GM18519 (cell line): ENCODE measurements at regions not wholly inside any gene's neighbourhood (a gene's known extent, or its start where the extent isn't known, plus 50 kb on each side); places are given as distances from the start of the nearest gene placed in this dataset.
"Not testable (repeated sequence)": the region's sequence is repeated elsewhere in the genome, so short reads cannot be mapped to it uniquely, and the experiment has no call there.

Experiments
- ATAC-seq: cut with Tn5 transposase; IDR thresholded peaks from one replicate; pipeline ENCODE4 v1.9.1; 2021; ENCODE audit warnings: mild to moderate bottlenecking, moderate library complexity; ENCODE audit not compliant: unreplicated experiment, low FRiP score

DNA sequence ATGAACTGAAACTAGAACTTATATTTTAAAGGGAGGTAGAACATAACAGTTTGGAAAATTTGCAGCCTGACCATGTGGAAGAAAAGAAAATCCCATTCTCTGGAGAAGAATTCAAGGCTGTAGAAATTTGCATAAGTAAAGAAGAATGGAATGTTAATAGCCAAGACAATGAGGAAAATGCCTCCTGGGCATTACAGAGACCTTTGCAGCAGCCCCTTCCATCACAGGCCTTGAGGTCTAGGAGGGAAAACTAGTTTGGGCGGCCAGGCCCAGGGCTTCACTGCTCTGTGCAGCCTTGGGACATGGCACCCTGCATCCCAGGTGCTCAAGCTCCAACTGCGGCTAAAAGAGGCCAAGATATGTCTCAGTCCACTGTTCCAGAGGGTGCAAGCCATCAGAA, 1506.8 kb downstream of the PCDH18 start:
- no peak for ATAC-seq

DNA sequence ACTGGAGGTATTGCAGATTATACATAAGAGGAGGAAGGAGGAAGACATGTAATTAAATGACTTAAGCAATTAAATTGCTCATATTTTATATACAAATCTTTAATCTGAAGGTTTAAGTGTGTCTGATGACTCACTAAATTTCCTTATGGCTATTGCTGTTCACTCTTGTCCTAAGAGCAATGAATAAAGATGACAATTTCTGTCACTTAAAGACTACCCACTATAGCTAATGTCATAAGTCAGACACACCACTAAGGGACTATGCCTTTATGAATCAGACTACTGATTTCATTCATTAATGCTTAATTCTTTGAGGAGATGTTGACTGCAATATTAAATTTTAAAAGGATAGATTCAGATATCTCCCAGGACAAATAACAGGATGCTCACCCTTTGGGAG, 1514.7 kb downstream of the PCDH18 start:
- no peak for ATAC-seq

DNA sequence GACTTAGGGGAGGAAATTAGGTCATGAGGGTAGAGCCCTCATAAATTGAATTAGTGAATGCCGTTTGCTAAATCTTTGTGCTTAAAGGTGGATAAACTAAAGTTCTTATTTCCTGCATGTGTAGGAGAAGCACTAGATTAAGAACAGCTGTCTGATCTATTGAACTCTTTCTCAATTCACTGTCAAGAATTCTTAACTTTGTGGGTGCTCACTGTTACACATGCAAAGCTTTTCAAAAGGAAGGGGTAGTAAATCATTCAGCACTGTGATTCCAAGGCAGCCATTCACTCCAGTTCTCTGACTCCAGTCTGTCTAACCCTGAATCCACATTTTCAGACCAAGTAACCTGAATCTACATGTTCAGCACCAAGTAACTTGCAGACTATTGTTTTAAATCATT, 1520.1 kb downstream of the PCDH18 start:
- no peak for ATAC-seq

DNA sequence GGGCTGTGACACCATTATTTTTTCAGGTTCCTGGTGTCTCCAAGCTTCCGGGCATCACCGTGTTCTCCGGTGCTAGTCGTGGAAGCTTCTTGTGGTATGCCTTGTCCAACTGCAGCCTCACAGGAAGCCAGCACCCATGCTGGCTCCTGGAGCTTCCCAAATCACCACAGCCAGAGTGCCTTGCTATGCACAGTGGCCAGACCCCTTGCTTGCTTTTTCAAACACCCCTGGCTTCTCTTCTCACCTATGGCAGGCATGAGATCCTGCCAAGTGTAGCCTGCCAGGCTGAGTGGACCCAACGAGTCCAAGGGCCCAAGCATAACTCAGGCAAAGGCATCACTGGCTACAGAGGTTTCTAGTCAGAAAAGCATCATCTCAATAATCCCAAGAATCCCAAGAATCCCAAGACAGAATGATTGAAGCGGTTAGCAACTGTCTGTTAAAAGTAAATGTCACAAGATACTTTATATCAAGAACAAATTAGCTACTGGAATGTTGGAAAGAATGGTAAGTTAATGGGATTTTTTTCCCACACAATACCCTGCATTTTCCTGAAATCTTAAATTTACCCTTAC, 1522.9 kb downstream of the PCDH18 start:
- no peak for ATAC-seq

DNA sequence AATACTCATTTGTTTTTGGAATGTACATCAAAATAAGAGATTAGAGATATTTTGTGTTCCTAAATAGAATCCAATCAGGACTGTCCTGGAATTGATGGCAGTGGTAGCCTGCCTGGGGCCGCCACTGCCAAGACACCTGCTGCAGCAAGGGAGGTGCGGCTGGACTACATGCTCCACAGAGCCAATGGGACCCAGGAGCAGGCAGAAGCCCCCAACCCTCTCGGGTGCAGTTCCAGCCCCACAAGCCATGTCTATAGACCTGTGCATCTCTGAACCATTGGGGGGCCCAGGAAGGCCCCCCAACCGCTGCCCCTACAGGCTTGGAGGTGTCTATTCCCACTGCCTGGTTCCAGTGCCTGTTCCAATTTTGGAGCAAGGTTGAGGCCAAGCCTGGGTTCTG, 1524.3 kb downstream of the PCDH18 start:
- no peak for ATAC-seq

DNA sequence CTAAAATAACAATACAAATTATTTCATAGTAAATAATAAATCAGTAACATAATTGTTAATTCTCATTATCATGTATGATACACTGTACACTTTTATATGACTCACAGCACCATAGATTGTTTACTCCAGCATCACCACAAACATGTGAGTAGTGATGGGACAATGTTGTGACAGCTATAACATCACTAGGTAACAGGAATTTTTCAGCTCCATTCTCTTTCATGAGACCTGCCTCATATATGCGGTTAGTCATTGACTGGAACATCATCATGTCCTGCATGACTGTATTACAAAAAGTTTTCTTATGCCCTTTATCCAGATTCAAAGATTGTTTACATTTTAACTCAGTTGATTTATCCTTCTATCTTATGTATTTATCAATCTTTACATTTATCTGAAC, 1530.0 kb downstream of the PCDH18 start:
- no peak for ATAC-seq

DNA sequence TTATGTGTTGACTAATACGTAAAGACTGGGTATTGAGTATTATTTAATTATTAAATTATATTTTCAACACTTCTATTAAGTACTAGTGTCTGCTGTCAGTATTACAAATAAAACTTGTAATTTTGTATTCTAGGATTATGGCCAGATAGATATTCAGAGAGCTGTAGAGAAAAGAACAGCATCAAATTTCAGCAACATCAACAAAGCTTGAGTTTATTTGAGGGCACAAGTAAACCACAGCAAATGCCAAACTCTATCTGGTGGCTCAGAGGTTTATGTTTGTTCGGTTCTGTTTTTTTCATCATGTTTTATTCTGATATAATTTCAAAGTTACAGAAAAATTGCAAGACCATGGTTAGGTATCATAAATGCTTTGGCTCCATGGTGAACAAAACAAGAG, 1530.5 kb downstream of the PCDH18 start:
- ATAC-seq = no peak

DNA sequence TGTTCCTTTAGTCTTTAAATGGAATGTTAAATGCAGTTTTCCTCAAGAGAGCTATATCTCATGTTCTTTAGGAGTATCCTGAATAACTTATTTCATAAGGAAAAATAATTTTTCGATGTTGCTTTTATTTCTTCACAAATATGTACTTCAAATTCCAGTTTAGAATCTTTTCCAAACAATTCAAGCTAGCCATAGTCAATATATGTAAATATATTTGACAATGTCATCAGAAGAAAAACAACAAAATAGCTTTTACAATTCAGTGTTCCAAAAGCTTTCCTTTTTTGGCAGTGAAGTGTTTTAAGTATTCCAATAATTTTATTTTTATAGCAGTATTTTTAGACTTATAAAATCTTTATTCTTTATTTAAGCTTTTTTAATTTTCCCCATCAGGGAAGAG, 1532.0 kb downstream of the PCDH18 start:
- no peak for ATAC-seq

DNA sequence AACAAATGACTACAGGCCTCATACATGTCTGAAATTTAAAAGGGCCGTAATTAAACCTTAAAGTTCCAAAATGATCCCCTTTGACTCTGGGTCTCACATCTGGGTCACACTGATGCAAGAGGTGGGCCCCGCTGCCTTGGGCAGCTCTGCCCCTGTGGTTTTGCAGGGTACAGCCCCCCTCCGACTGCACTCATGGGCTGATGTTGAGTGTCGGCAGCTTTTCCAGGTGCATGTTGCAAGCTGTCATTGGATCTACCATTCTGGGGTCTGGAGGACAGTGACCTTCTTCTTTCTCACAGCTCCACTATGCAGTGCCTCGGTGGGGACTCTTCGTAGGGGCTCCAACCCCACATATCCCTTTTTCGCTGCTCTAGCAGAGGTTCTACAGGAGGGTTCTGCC, 1537.9 kb downstream of the PCDH18 start:
- no peak for ATAC-seq

DNA sequence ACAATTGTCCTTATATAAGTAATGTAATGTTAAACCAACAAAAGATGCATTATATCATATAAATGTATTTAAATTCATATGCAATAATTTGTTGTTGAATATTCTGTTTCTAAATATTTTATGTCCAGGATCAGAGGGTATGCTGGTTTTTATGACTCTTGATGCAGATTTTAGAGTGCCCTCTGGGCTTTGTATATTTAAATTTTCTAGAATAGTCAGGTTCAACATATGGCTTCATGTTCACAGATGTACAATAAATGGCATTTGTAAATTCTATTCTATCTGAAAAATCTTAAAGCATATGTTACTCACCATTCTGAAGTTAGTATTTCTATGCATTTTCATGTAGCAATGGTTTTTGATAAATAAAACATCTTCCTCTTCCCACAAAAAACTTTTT, 1555.4 kb downstream of the PCDH18 start:
- ATAC-seq = no peak

DNA sequence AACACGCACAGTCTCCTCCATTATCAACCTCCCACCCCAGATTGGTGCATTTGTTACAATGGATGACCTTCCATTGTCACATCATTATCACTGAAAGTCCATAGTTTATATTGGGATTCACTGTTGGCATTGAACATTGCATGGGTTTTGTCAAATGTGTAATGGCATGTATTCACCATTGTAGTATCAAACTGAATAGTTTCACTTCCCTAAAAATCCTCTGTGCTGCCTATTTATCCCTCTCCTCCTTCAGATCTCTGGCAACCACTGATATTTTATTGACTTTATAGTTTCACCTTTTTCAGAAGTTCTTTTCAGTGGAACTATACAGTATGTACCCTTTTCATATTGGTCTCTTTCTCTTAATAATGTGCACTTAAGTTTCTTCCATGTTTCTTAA, 1565.4 kb downstream of the PCDH18 start:
- ATAC-seq = no peak

DNA sequence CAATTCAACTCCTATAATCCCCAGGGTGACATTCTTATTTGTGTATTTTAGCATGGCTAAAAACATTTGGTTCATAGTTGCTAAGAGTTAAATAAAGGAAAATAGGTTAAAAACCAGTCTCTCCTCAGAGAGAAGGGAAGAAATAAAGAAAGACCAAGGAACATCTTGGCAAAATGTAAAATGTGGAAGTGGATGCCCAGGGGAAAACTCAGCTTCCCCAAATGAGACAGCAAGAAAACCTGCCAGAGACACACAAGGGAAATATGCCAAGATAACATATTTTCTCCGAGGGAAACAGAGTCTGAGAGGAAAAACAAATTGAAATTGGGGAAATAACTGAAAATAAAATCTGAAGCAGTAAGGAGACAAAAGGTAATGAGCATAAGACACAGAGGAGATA, 1569.3 kb downstream of the PCDH18 start:
- no peak for ATAC-seq

DNA sequence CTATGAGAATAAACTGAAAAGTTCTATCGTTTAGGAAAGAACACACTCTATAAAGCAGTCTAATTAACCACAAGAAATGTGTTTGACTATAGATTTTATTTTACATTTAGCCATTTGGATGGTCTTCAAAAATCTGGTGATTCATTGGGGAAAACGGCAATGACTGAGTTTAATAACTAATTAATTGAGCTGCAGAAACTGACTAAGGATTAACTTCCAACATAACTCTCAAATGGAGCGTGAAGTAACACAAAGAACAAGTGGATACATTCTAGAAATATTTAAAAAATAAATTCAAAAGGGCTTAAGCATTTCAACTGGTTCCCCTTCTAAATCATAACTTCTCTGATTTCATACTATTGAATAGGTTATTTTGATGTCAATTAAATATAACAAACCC, 1582.4 kb downstream of the PCDH18 start:
- ATAC-seq = no peak

DNA sequence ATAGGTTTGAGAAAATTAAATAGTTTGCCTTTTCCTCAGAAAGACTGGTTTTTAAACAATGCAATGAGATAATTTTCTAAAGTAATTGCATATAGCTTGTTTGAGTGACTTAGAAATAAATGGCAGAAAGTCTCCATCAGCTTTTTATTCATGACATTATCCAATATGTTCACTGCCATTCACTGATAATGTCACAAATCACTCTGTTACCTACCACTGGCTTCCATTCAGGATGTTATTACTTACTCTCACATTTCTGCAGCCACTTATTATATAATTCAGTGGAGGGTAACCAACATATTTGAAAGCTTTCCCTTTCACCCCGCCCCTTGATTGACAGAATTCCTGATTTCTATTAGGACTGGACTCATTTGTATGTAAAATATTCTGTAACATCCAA, 1583.5 kb downstream of the PCDH18 start:
- ATAC-seq = no peak

DNA sequence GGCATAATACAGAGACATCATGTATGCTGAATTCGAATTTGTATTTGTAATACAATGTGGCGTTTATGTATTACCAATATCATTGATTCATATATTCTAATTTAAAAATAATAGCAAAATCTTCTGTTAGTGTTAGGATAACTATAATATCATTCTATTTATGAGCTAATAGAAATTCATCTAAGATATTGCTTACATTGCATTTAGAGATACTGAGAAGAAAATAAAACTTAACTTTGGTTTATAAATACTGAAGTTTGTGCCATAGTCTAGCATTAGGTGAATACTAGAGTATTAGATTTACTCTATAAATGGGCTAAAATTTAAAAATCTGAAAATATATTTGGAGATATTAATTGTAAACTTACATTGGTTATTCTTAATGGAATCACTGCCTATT, 1590.6 kb downstream of the PCDH18 start:
- no peak for ATAC-seq

DNA sequence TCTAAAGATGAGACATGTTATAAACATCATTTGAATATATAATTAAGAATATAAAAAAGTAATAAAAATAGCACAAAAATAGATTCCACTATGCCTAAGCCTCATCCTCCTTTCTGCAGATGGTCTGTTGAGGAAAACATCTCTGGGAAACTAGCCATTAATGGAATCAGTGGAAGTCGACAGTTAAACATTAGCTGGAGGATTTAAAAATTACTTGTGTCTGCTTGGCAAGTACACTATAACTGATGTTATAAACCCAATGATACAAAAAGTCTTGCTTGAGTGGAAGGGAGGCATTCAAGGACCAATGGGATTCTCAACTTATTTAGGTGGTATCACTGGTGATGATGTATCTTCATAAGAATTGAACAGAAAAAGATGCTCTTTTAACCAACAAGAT, 1598.3 kb downstream of the PCDH18 start:
- no peak for ATAC-seq

DNA sequence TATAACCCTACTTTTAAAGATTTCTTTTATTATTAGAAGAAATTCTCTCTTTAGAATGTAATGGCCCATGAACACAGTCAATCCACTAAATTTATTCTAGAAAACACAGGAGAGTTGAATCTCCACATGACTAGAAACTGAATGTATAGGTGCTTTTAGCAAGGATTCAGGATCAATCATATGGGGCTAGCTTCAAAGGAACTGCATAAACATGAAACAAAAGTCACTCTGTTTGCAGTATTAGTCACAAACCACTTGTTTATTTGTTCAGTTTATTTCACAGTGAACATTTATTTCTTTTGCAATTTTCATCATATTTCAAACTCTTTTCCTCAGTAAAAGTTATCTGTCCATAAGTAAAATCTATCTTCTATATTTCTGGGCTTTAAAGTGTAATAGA, 1604.6 kb downstream of the PCDH18 start:
- ATAC-seq = no peak

DNA sequence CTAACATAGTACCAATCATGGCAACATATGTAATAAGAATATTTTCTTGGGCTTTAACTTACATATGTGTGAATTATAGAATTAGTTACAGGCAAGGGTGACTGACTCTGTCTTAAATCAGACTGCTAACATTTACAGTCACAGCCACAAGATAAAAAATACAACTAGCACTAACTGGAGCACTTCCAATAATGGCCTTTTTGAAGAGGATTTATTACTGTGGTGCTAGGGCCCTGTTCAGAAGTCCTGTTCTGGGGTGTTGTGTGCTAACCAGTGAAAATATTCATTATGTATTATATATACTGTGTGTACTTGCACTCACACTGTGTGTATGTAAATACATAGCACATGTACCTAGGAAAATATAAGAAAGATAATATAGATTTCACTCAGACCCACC, 1611.2 kb downstream of the PCDH18 start:
- no peak for ATAC-seq

DNA sequence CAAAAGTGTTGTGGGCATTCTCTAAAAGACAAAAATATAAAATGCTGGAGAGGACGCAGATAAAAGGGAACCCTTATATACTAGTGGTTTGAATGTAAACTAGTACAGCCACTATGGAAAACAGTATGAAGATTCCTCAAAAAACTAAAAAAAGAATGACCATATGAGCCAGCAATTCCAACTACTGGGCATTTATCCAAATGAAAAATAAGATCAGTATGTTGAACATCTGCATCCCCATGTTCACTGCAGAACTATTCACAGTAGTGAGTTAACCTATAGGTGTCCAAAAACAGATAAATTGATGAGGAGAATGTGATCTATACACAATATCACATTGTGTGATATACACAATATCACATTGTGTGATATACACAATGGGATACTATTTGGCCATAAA, 1615.3 kb downstream of the PCDH18 start:
- ATAC-seq = no peak

DNA sequence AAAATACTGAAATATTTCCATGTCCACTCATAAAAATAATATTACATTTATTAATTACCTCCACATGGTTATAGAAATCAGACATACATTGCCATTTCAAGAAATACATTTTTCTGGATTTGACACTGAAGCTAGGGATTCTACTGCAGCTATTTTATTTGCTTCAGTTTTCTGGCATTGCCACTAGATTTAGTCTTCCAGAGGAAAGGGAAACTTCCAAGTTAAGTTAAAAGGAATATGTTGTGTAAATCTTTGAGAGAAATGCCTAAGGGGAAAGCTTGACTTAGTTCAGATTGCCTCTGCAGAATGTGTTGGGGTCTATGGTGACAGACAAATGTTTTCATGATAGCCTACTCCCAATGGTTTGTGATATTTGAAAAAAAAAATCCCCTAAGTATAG, 1631.3 kb downstream of the PCDH18 start:
- ATAC-seq = no peak

DNA sequence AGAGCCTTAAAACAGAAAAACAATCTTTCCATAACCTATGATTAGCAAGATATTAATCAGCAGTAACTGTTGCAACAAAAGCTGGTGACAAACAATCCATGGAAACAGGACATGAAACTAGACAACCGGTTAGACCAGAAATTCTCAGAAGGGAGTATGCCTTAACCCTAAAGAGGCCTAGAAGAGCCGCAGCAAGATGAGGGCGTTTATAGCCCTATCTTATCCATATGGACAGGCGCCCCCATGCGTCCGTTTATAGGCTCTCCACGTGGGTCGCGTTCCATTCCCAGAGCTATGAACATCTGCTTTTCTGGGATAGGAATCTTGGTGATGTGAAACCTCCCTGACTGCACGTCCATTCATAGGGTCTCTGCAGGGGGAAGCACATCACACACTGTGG, 1662.7 kb upstream of the PABPC4L start:
- ATAC-seq = not testable (repeated sequence)

DNA sequence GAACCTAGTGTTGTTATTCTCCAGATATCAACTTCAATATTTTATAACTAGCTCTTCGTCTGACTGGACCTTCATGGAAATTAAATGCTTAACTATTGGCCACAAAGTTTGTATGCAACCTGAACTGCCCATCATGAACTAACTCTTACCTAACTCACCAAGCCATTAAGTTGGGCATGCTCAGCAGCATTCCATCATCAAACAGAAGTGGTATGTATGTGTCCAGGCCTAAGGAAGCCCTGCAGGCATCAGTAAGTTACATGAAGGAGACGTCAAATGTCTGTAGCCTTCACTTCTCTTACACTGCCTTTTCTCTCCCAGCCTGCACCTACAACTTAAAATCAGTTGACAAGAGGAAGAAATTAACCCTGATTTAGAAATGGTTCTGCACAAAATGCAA, 1639.2 kb upstream of the PABPC4L start:
- ATAC-seq = no peak

DNA sequence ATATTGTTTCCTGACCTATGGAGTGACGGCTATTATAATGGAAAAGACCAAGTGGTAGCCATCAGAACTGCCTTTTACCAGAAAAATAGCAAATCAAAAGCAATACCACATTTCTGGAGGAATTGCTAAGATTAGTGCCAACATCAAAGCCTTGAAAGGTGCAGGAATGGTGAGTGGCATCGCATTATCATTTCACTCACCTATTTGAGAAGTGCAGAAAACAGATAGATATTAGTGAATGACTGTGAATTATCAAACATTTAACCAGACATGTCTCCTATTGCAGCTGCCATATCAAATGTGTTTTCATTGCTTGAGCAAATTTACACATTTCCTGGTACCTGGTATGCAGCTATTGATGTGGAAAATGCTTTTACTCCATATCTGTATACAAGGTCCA, 1638.1 kb upstream of the PABPC4L start:
- ATAC-seq = no peak
